ENCODE measurements at regions not wholly inside any gene's neighbourhood (a gene's known extent, or its start where the extent isn't known, plus 50 kb on each side); places are given as distances from the start of the nearest gene placed in this dataset.
A peak's percentile ranks its signal among the peaks of the same experiment; 100 is the strongest.
"Not testable (repeated sequence)": the region's sequence is repeated elsewhere in the genome, so short reads cannot be mapped to it uniquely, and the experiment has no call there.

- no peak overlapping the region for H3K4me3 ChIP-seq
- TF ChIP-seq POLR2A (IDR thresholded peaks at IDR 0.05) = no peak
- no peak for TF ChIP-seq CTCF (IDR thresholded peaks at IDR 0.05)
- WGBS, 4 donors = 59 to 67% (median 64%) methylated on average over 4 of the region's 4 CpGs
- no peak overlapping the region for H3K27ac ChIP-seq
- H3K4me1 ChIP-seq = no peaks in the 10 kb centered on the region
- intact Hi-C loops (cut with DNase I) = no loop called here
- ATAC-seq (no peak), DNase-seq (no peak)
- peaks cover 0 to 17% (median 0%) of the 10 kb centered on the region in 12 donors for H3K9me3 ChIP-seq
- H3K27me3 ChIP-seq = no peaks in the 10 kb centered on the region
- H3K36me3 ChIP-seq = no peaks in the 10 kb centered on the region
Observed at GRCh38 chr3:148554367-148554766, 143.3 kb upstream of the AGTR1 start.

GRCh38 chr3:148556664-148557063 lies 141.0 kb upstream of the AGTR1 start:
- WGBS, 4 donors = 74 to 84% (median 77%) methylated on average over 1 of the region's 1 CpG
- no peaks in the 10 kb centered on the region for H3K27me3 ChIP-seq
- peaks cover 0 to 27% (median 0%) of the 10 kb centered on the region in 12 donors for H3K9me3 ChIP-seq
- no peak overlapping the region for H3K4me3 ChIP-seq
- intact Hi-C loops (cut with DNase I) = no loop called here
- DNase-seq (no peak), ATAC-seq (no peak)
- H3K4me1 ChIP-seq = no peaks in the 10 kb centered on the region
- TF ChIP-seq CTCF (IDR thresholded peaks at IDR 0.05) (no peak), POLR2A (IDR thresholded peaks at IDR 0.05) (no peak)
- H3K27ac ChIP-seq = no peak overlapping the region
- H3K36me3 ChIP-seq = no peaks in the 10 kb centered on the region

GRCh38 chr3:148577579-148577978 lies 120.1 kb upstream of the AGTR1 start:
- H3K27me3 ChIP-seq; H3K36me3 ChIP-seq; H3K27ac ChIP-seq; intact Hi-C loops (cut with DNase I); H3K4me3 ChIP-seq; ATAC-seq; H3K9me3 ChIP-seq; DNase-seq: not testable (repeated sequence)
- peaks cover 0 to 10% (median 0%) of the 10 kb centered on the region in 12 donors for H3K4me1 ChIP-seq
- 46 to 77% (median 54%) methylated on average over 3 of the region's 3 CpGs for WGBS, 4 donors

- no peaks in the 10 kb centered on the region for H3K9me3 ChIP-seq
- H3K4me3 ChIP-seq = no peak overlapping the region
- no peak overlapping the region for H3K27ac ChIP-seq
- no peak for TF ChIP-seq CTCF (IDR thresholded peaks at IDR 0.05)
- no peak for TF ChIP-seq POLR2A (IDR thresholded peaks at IDR 0.05)
- 44 to 77% (median 61%) methylated on average over 1 of the region's 1 CpG for WGBS, 4 donors
- H3K36me3 ChIP-seq = no peaks in the 10 kb centered on the region
- intact Hi-C loops (cut with DNase I) = no loop called here
- DNase-seq = no peak
- ATAC-seq = peak; percentile 28 to 80 (median 70)
- peaks cover 0 to 10% (median 0%) of the 10 kb centered on the region in 12 donors for H3K4me1 ChIP-seq
- H3K27me3 ChIP-seq = no peaks in the 10 kb centered on the region
Observed at GRCh38 chr3:148582126-148582525, 115.6 kb upstream of the AGTR1 start.

GRCh38 chr3:148583793-148584192 lies 113.9 kb upstream of the AGTR1 start:
- ATAC-seq (no peak), DNase-seq (no peak)
- intact Hi-C loops (cut with DNase I) = no loop called here
- Histone ChIP-seq H3K27ac (no peak overlapping the region), H3K9me3 (peaks cover 0 to 4% (median 0%) of the 10 kb centered on the region in 12 donors), H3K4me3 (no peak overlapping the region), H3K4me1 (peaks cover 0 to 10% (median 0%) of the 10 kb centered on the region in 12 donors), H3K27me3 (no peaks in the 10 kb centered on the region), H3K36me3 (no peaks in the 10 kb centered on the region)
- WGBS, 4 donors = 88 to 98% (median 96%) methylated on average over 1 of the region's 1 CpG
- TF ChIP-seq CTCF (IDR thresholded peaks at IDR 0.05) = no peak
- TF ChIP-seq POLR2A (IDR thresholded peaks at IDR 0.05) = no peak
